PC-3 (cell line): ENCODE measurements at regions not wholly inside any gene's neighbourhood (a gene's known extent, or its start where the extent isn't known, plus 50 kb on each side); places are given as distances from the start of the nearest gene placed in this dataset.

Source experiments
- CTCF ChIP-seq: fragments of 300-600 bp; sonication (generic); conservative IDR thresholded peaks from 2 replicates; pipeline ENCODE4 v1.5.1; 2017; ENCODE audit warnings: antibody characterized with exemption, low read depth, mild to moderate bottlenecking, low read length
- EZH2 ChIP-seq: fragments of 300-600 bp; sonication (generic); IDR thresholded peaks from one replicate; pipeline ENCODE4 v1.6.1; 2017; ENCODE audit warnings: antibody characterized with exemption, mild to moderate bottlenecking, low read length; ENCODE audit not compliant: unreplicated experiment

DNA sequence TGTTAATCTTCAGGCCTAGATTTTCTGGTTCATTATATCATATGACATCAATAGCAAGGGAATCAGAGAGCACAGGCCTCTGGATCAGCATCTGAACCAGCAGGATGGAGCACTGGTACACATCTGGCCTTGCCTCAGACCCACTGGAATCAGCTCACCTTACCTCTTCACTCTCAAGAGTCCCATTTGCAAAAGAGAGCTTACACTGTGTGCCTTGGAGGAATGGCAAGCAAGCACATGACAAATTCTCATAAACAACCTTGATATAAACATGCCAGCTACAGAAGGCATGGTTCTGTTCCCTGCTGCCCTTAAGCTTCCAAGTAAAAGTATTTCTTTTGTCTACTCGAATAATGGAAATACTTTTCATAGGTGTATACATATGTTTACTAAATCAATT lies 128.6 kb upstream of the CPM start:
- TF ChIP-seq CTCF (no peak), EZH2 (no peak)
